SK-N-SH treated with all-trans-retinoic acid at 6 μM for 48 hours (cell line): ENCODE measurements at regions not wholly inside any gene's neighbourhood (a gene's known extent, or its start where the extent isn't known, plus 50 kb on each side); places are given as distances from the start of the nearest gene placed in this dataset.

Experiments used
- BACH2 ChIP-seq: fragments of 250-450 bp; sonication (Bioruptor Pico); IDR thresholded peaks from 2 replicates; pipeline ENCODE4 v1.9.0; 2021; ENCODE audit warnings: mild to moderate bottlenecking, borderline replicate concordance
- ISL1 ChIP-seq: fragments of 250-450 bp; sonication (Bioruptor Pico); IDR thresholded peaks from 2 replicates; pipeline ENCODE4 v2.1.2; 2022; ENCODE audit warnings: mild to moderate bottlenecking, moderate library complexity
- PATZ1 ChIP-seq: fragments of 250-450 bp; sonication (Bioruptor Pico); IDR thresholded peaks from 2 replicates; pipeline ENCODE4 v1.8.0; 2020; ENCODE audit warnings: mild to moderate bottlenecking, moderate library complexity, borderline replicate concordance
- PPARA ChIP-seq: fragments of 250-450 bp; sonication (Bioruptor Pico); IDR thresholded peaks from 2 replicates; pipeline ENCODE4 v1.5.0; 2020; ENCODE audit warnings: mild to moderate bottlenecking, borderline replicate concordance
- TOX ChIP-seq: fragments of 250-450 bp; sonication (Bioruptor Pico); IDR thresholded peaks from 2 replicates; pipeline ENCODE4 v1.8.0; 2021; ENCODE audit warnings: mild to moderate bottlenecking, moderate library complexity, borderline replicate concordance
- ZC3H10 ChIP-seq: fragments of 250-450 bp; sonication (Bioruptor Pico); IDR thresholded peaks from 2 replicates; pipeline ENCODE4 v1.5.1; 2021; ENCODE audit warnings: mild to moderate bottlenecking, moderate library complexity
- ZFP3 ChIP-seq: fragments of 250-450 bp; sonication (Bioruptor Pico); IDR thresholded peaks from 2 replicates; pipeline ENCODE4 v1.5.0; 2020; ENCODE audit warnings: mild to moderate bottlenecking, moderate library complexity
- ZNF70 ChIP-seq: fragments of 450-650 bp; formaldehyde crosslinking; IDR thresholded peaks from 2 replicates; pipeline ENCODE4 v1.5.0; 2020; ENCODE audit warnings: mild to moderate bottlenecking, moderate library complexity

DNA sequence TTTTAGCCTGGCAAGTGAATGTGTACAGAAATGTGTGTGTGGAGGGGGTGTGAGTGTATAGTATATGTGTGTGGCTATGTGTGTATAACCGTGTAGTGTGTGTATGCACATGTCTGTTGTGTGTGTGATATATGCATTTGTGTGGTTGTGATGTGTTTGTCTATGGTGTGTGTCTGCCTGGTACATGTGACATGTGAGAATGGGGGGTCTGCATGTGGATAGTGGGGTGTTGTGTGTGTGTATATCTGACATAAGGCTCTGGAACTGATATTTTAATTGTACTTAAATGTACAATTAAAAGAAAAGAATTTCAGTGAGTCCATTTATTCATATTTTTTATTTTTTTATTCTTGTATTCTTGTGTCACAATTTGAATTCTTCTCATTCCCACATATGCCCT lies 57.2 kb upstream of the CNR1 start:
- no peak for TF ChIP-seq PATZ1 (CRISPR knock-in tag)
- TF ChIP-seq ZC3H10, result no peak
- TF ChIP-seq TOX (CRISPR knock-in tag), result no peak
- no peak for TF ChIP-seq BACH2
- TF ChIP-seq ZNF70, result no peak
- TF ChIP-seq ISL1 (CRISPR knock-in tag), result no peak
- TF ChIP-seq ZFP3, result no peak
- TF ChIP-seq PPARA (CRISPR knock-in tag), result no peak
